GM12892 (cell line): ENCODE measurements at regions not wholly inside any gene's neighbourhood (a gene's known extent, or its start where the extent isn't known, plus 50 kb on each side); places are given as distances from the start of the nearest gene placed in this dataset.

Experiments used
- DNase-seq: peaks from one replicate; pipeline ENCODE4 v3.0.0; 2011; ENCODE audit not compliant: insufficient read length
- FAIRE-seq: peaks from 2 replicates; lab custom pipeline; 2011; peaks lifted over from hg19 to GRCh38; lab: Jason Lieb, UNC
- POLR2A ChIP-seq: IDR thresholded peaks from 2 replicates; pipeline ENCODE4 v1.6.1; 2011; ENCODE audit warnings: low read depth, low read length, control low read depth
- POLR2AphosphoS5 ChIP-seq: IDR thresholded peaks from 2 replicates; pipeline ENCODE4 v1.6.1; 2011; ENCODE audit warnings: low read depth, low read length, control low read depth
- TAF1 ChIP-seq: IDR thresholded peaks from 2 replicates; pipeline ENCODE4 v1.6.1; 2011; ENCODE audit warnings: low read depth, mild to moderate bottlenecking, control low read depth, low read length, borderline replicate concordance

- DNase-seq, result no peak
- FAIRE-seq, result no peak
- TF ChIP-seq TAF1 (no peak), POLR2A (no peak), POLR2AphosphoS5 (no peak)
Observed at GRCh38 chr4:14452001-14452400, 550.3 kb upstream of the CPEB2 start.

GRCh38 chr4:14452764-14453163 is 549.5 kb upstream of the CPEB2 start:
- FAIRE-seq (no peak), DNase-seq (no peak)
- TF ChIP-seq TAF1, result no peak

GRCh38 chr4:14458463-14458862 is 543.8 kb upstream of the CPEB2 start:
- FAIRE-seq (no peak), DNase-seq (no peak)
- TF ChIP-seq POLR2A (no peak), POLR2AphosphoS5 (no peak), TAF1 (no peak)

GRCh38 chr4:14465057-14465456 is 537.2 kb upstream of the CPEB2 start:
- DNase-seq (no peak), FAIRE-seq (no peak)
- TF ChIP-seq POLR2A (no peak), POLR2AphosphoS5 (no peak)

GRCh38 chr4:14465507-14465906 is 536.8 kb upstream of the CPEB2 start:
- no peak for TF ChIP-seq TAF1
- no peak for TF ChIP-seq POLR2AphosphoS5
- no peak for TF ChIP-seq POLR2A
- FAIRE-seq, result no peak
- DNase-seq, result no peak

GRCh38 chr4:14478504-14478903 is 523.8 kb upstream of the CPEB2 start:
- no peak for FAIRE-seq

GRCh38 chr4:14496408-14496807 is 505.9 kb upstream of the CPEB2 start:
- no peak for TF ChIP-seq POLR2A
- no peak for DNase-seq
- FAIRE-seq, result no peak

More at GRCh38 chr4:14478504-14478903, 523.8 kb upstream of the CPEB2 start:
- no peak for DNase-seq
- TF ChIP-seq TAF1 (no peak), POLR2A (no peak), POLR2AphosphoS5 (no peak)

- TF ChIP-seq POLR2A (no peak), TAF1 (no peak), POLR2AphosphoS5 (no peak)
- no peak for DNase-seq
- no peak for FAIRE-seq
Observed at GRCh38 chr4:14496969-14497368, 505.3 kb upstream of the CPEB2 start.

- FAIRE-seq, result no peak
- DNase-seq, result no peak
- TF ChIP-seq POLR2AphosphoS5, result no peak
- TF ChIP-seq POLR2A, result no peak
- TF ChIP-seq TAF1, result no peak
Observed at GRCh38 chr4:14504162-14504561, 498.1 kb upstream of the CPEB2 start.

GRCh38 chr4:14513471-14513870 is 488.8 kb upstream of the CPEB2 start:
- DNase-seq (no peak), FAIRE-seq (no peak)
- TF ChIP-seq POLR2AphosphoS5, result no peak
- TF ChIP-seq POLR2A, result no peak
- no peak for TF ChIP-seq TAF1

- no peak for DNase-seq
- no peak for FAIRE-seq
- TF ChIP-seq POLR2A, result no peak
- TF ChIP-seq TAF1, result no peak
- TF ChIP-seq POLR2AphosphoS5, result no peak
Observed at GRCh38 chr4:14515556-14515955, 486.7 kb upstream of the CPEB2 start.

GRCh38 chr4:14518136-14518535 is 484.1 kb upstream of the CPEB2 start:
- TF ChIP-seq POLR2AphosphoS5 (no peak), POLR2A (no peak), TAF1 (no peak)
- no peak for DNase-seq
- FAIRE-seq, result no peak

GRCh38 chr4:14520171-14520570 is 482.1 kb upstream of the CPEB2 start:
- no peak for TF ChIP-seq TAF1
- no peak for TF ChIP-seq POLR2AphosphoS5
- no peak for TF ChIP-seq POLR2A
- no peak for DNase-seq
- no peak for FAIRE-seq

- DNase-seq (no peak), FAIRE-seq (no peak)
- TF ChIP-seq POLR2AphosphoS5, result no peak
- TF ChIP-seq TAF1, result no peak
- no peak for TF ChIP-seq POLR2A
Observed at GRCh38 chr4:14524276-14524675, 478.0 kb upstream of the CPEB2 start.
